T47D (cell line): ENCODE measurements at regions not wholly inside any gene's neighbourhood (a gene's known extent, or its start where the extent isn't known, plus 50 kb on each side); places are given as distances from the start of the nearest gene placed in this dataset.

Experiments
- DNase-seq, 2 experiments: peaks; one replicate each; pipeline versions ENCODE4 v3.0.0 to v3.0.0-alpha.2; 2011 to 2012; ENCODE audit warnings: low read depth in 1 of 2, low spot score in 1 of 2
- JUND ChIP-seq: IDR thresholded peaks from 2 replicates; pipeline ENCODE4 v1.6.1; 2012; ENCODE audit warnings: low read depth
- in situ Hi-C: cut with HindIII; loops from 2 replicates; pipeline ENCODE4 v1.10.0; 2016; ENCODE audit warnings: low sequenced_read_pairs, low pct_unique_long_range_greater_than_20kb

- in situ Hi-C loops = no loop called here
- no peak for TF ChIP-seq JUND
- no peak for DNase-seq
Measured at GRCh38 chr2:66382091-66382490, 52.8 kb upstream of the MEIS1 start.

- TF ChIP-seq JUND = no peak
- DNase-seq = no peak
- in situ Hi-C loops = no loop called here
Measured at GRCh38 chr2:66379473-66379872, 55.5 kb upstream of the MEIS1 start.

- in situ Hi-C loops = no loop called here
- DNase-seq = no peak
- no peak for TF ChIP-seq JUND
Measured at GRCh38 chr2:66377832-66378231, 57.1 kb upstream of the MEIS1 start.

- no peak for TF ChIP-seq JUND
- in situ Hi-C loops = no loop called here
- DNase-seq = no peak
Measured at GRCh38 chr2:66370824-66371223, 64.1 kb upstream of the MEIS1 start.

- no peak for DNase-seq
- in situ Hi-C loops = no loop called here
- TF ChIP-seq JUND = no peak
Measured at GRCh38 chr2:66366619-66367018, 68.3 kb upstream of the MEIS1 start.

- in situ Hi-C loops = no loop called here
- no peak for TF ChIP-seq JUND
- DNase-seq = peak in 1 of 2 experiments; percentile 55
Measured at GRCh38 chr2:66364495-66365333, 70.2 kb upstream of the MEIS1 start.

- no peak for DNase-seq
- in situ Hi-C loops = no loop called here
- no peak for TF ChIP-seq JUND
Measured at GRCh38 chr2:66362701-66363100, 72.2 kb upstream of the MEIS1 start.

- in situ Hi-C loops = no loop called here
- no peak for DNase-seq
- no peak for TF ChIP-seq JUND
Measured at GRCh38 chr2:66346231-66346664, 88.7 kb upstream of the MEIS1 start.

GRCh38 chr2:66344087-66344663 is 90.8 kb upstream of the MEIS1 start:
- in situ Hi-C loops = no loop called here
- TF ChIP-seq JUND = no peak
- DNase-seq = no peak

- DNase-seq = peak in 1 of 2 experiments; percentile 45
- TF ChIP-seq JUND = no peak
- in situ Hi-C loops = no loop called here
Measured at GRCh38 chr2:66343259-66343658, 91.7 kb upstream of the MEIS1 start.

GRCh38 chr2:66340521-66340920 is 94.4 kb upstream of the MEIS1 start:
- in situ Hi-C loops = no loop called here
- no peak for TF ChIP-seq JUND
- no peak for DNase-seq

- in situ Hi-C loops = no loop called here
- TF ChIP-seq JUND = no peak
- DNase-seq = peak in 1 of 2 experiments; percentile 5
Measured at GRCh38 chr2:66334237-66335029, 100.5 kb upstream of the MEIS1 start.

- no peak for TF ChIP-seq JUND
- in situ Hi-C loops = no loop called here
- DNase-seq = no peak
Measured at GRCh38 chr2:66331176-66331575, 103.7 kb upstream of the MEIS1 start.
